ENCODE measurements at regions not wholly inside any gene's neighbourhood (a gene's known extent, or its start where the extent isn't known, plus 50 kb on each side); places are given as distances from the start of the nearest gene placed in this dataset.

- Mint-ChIP-seq H3K9me3 (peaks cover 0 to 11% (median 0%) of the 10 kb centered on the region in 11 donors), H3K36me3 (no peaks in the 10 kb centered on the region), H3K4me1 (no peaks in the 10 kb centered on the region), H3K4me3 (no peak overlapping the region), H3K27me3 (no peaks in the 10 kb centered on the region), H3K27ac (no peak overlapping the region)
- intact Hi-C loops (cut with micrococcal nuclease): no loop called here
- Histone ChIP-seq H3K36me3 (ENCODE audit: control insufficient read depth in 2 of 3, insufficient read depth in 3 of 3, low read length in 3 of 3) (no peaks in the 10 kb centered on the region), H3K4me3 (ENCODE audit: low read length) (no peak overlapping the region), H3K4me1 (ENCODE audit: control insufficient read depth in 2 of 2, insufficient read depth in 2 of 2, low read length in 2 of 2) (no peaks in the 10 kb centered on the region), H3K9me3 (ENCODE audit: control insufficient read depth in 2 of 3, low read length in 3 of 3) (no peaks in the 10 kb centered on the region), H3K27me3 (ENCODE audit: control insufficient read depth in 2 of 2, insufficient read depth in 2 of 2, low read length in 2 of 2) (no peaks in the 10 kb centered on the region), H3K27ac (ENCODE audit: low read depth, low read length) (no peak overlapping the region)
- ChIA-PET POLR2A (no interaction called here), CTCF (no interaction called here)
- no peak for DNase-seq
- no peak for ATAC-seq
Observed at GRCh38 chr4:96713271-96713850, 873.5 kb downstream of the PDHA2 start.

- ATAC-seq (no peak), DNase-seq (no peak)
- no peak overlapping the region for H3K4me3 Mint-ChIP-seq
- H3K27ac Mint-ChIP-seq: no peak overlapping the region
- H3K4me1 Mint-ChIP-seq: no peaks in the 10 kb centered on the region
- Histone ChIP-seq H3K4me1 (ENCODE audit: control insufficient read depth in 2 of 2, insufficient read depth in 2 of 2, low read length in 2 of 2) (no peaks in the 10 kb centered on the region), H3K4me3 (ENCODE audit: low read length) (no peak overlapping the region), H3K27me3 (ENCODE audit: control insufficient read depth in 2 of 2, insufficient read depth in 2 of 2, low read length in 2 of 2) (no peaks in the 10 kb centered on the region), H3K27ac (ENCODE audit: low read depth, low read length) (no peak overlapping the region), H3K9me3 (ENCODE audit: control insufficient read depth in 2 of 3, low read length in 3 of 3) (no peaks in the 10 kb centered on the region), H3K36me3 (ENCODE audit: control insufficient read depth in 2 of 3, insufficient read depth in 3 of 3, low read length in 3 of 3) (no peaks in the 10 kb centered on the region)
- peaks cover 0 to 24% (median 5%) of the 10 kb centered on the region in 11 donors for H3K9me3 Mint-ChIP-seq
- POLR2A ChIA-PET: no interaction called here
- CTCF ChIA-PET: no interaction called here
- no peaks in the 10 kb centered on the region for H3K27me3 Mint-ChIP-seq
- no peaks in the 10 kb centered on the region for H3K36me3 Mint-ChIP-seq
- intact Hi-C loops (cut with micrococcal nuclease): no loop called here
Observed at GRCh38 chr4:96729641-96730040, 889.7 kb downstream of the PDHA2 start.

- no peak overlapping the region for H3K4me3 Mint-ChIP-seq
- Histone ChIP-seq H3K4me3 (ENCODE audit: low read length) (no peak overlapping the region), H3K27ac (ENCODE audit: low read depth, low read length) (no peak overlapping the region), H3K9me3 (ENCODE audit: control insufficient read depth in 2 of 3, low read length in 3 of 3) (no peaks in the 10 kb centered on the region), H3K36me3 (ENCODE audit: control insufficient read depth in 2 of 3, insufficient read depth in 3 of 3, low read length in 3 of 3) (no peaks in the 10 kb centered on the region), H3K27me3 (ENCODE audit: control insufficient read depth in 2 of 2, insufficient read depth in 2 of 2, low read length in 2 of 2) (no peaks in the 10 kb centered on the region), H3K4me1 (ENCODE audit: control insufficient read depth in 2 of 2, insufficient read depth in 2 of 2, low read length in 2 of 2) (no peaks in the 10 kb centered on the region)
- H3K27me3 Mint-ChIP-seq: no peaks in the 10 kb centered on the region
- no peaks in the 10 kb centered on the region for H3K36me3 Mint-ChIP-seq
- intact Hi-C loops (cut with micrococcal nuclease): no loop called here
- CTCF ChIA-PET: no interaction called here
- DNase-seq: no peak
- ATAC-seq: no peak
- no peak overlapping the region for H3K27ac Mint-ChIP-seq
- H3K9me3 Mint-ChIP-seq: peaks cover 0 to 24% (median 5%) of the 10 kb centered on the region in 11 donors
- POLR2A ChIA-PET: no interaction called here
- no peaks in the 10 kb centered on the region for H3K4me1 Mint-ChIP-seq
Observed at GRCh38 chr4:96730432-96730831, 890.5 kb downstream of the PDHA2 start.

GRCh38 chr4:96736352-96736889 is 896.5 kb downstream of the PDHA2 start:
- Histone ChIP-seq H3K36me3 (ENCODE audit: control insufficient read depth in 2 of 3, insufficient read depth in 3 of 3, low read length in 3 of 3) (no peaks in the 10 kb centered on the region), H3K27me3 (ENCODE audit: control insufficient read depth in 2 of 2, insufficient read depth in 2 of 2, low read length in 2 of 2) (no peaks in the 10 kb centered on the region), H3K27ac (ENCODE audit: low read depth, low read length) (no peak overlapping the region), H3K4me1 (ENCODE audit: control insufficient read depth in 2 of 2, insufficient read depth in 2 of 2, low read length in 2 of 2) (no peaks in the 10 kb centered on the region), H3K9me3 (ENCODE audit: control insufficient read depth in 2 of 3, low read length in 3 of 3) (no peaks in the 10 kb centered on the region), H3K4me3 (ENCODE audit: low read length) (no peak overlapping the region)
- no peak for DNase-seq
- no peak for ATAC-seq
- Mint-ChIP-seq H3K27ac (no peak overlapping the region), H3K36me3 (no peaks in the 10 kb centered on the region), H3K4me1 (no peaks in the 10 kb centered on the region), H3K9me3 (peaks cover 2 to 19% (median 5%) of the 10 kb centered on the region in 11 donors), H3K27me3 (no peaks in the 10 kb centered on the region), H3K4me3 (no peak overlapping the region)
- POLR2A ChIA-PET: no interaction called here
- CTCF ChIA-PET: no interaction called here
- intact Hi-C loops (cut with micrococcal nuclease): no loop called here

- Mint-ChIP-seq H3K4me1 (no peaks in the 10 kb centered on the region), H3K9me3 (peaks cover 0 to 8% (median under 1%) of the 10 kb centered on the region in 11 donors)
- no peaks in the 10 kb centered on the region for H3K36me3 ChIP-seq (ENCODE audit: control insufficient read depth in 2 of 3, insufficient read depth in 3 of 3, low read length in 3 of 3)
Observed at GRCh38 chr4:96739101-96739500, 899.2 kb downstream of the PDHA2 start.

GRCh38 chr4:96742332-96743014 is 902.6 kb downstream of the PDHA2 start:
- no peaks in the 10 kb centered on the region for H3K9me3 ChIP-seq (ENCODE audit: control insufficient read depth in 2 of 3, low read length in 3 of 3)
- no peak overlapping the region for H3K4me3 ChIP-seq (ENCODE audit: low read length)
- Mint-ChIP-seq H3K27ac (no peak overlapping the region), H3K9me3 (peaks cover 0 to 14% (median 0%) of the 10 kb centered on the region in 11 donors), H3K4me1 (no peaks in the 10 kb centered on the region), H3K4me3 (no peak overlapping the region), H3K27me3 (no peaks in the 10 kb centered on the region), H3K36me3 (no peaks in the 10 kb centered on the region)
- no peak overlapping the region for H3K27ac ChIP-seq (ENCODE audit: low read depth, low read length)
- H3K27me3 ChIP-seq (ENCODE audit: control insufficient read depth in 2 of 2, insufficient read depth in 2 of 2, low read length in 2 of 2): no peaks in the 10 kb centered on the region
- ATAC-seq (no peak), DNase-seq (no peak)
- no peaks in the 10 kb centered on the region for H3K4me1 ChIP-seq (ENCODE audit: control insufficient read depth in 2 of 2, insufficient read depth in 2 of 2, low read length in 2 of 2)
- no peaks in the 10 kb centered on the region for H3K36me3 ChIP-seq (ENCODE audit: control insufficient read depth in 2 of 3, insufficient read depth in 3 of 3, low read length in 3 of 3)
- intact Hi-C loops (cut with micrococcal nuclease): no loop called here
- POLR2A ChIA-PET: no interaction called here
- CTCF ChIA-PET: no interaction called here

More at GRCh38 chr4:96739101-96739500, 899.2 kb downstream of the PDHA2 start:
- H3K27me3 Mint-ChIP-seq: no peaks in the 10 kb centered on the region
- intact Hi-C loops (cut with micrococcal nuclease): no loop called here
- no peak overlapping the region for H3K27ac ChIP-seq (ENCODE audit: low read depth, low read length)
- ChIA-PET CTCF (no interaction called here), POLR2A (no interaction called here)
- no peaks in the 10 kb centered on the region for H3K36me3 Mint-ChIP-seq
- H3K4me3 Mint-ChIP-seq: no peak overlapping the region
- no peaks in the 10 kb centered on the region for H3K27me3 ChIP-seq (ENCODE audit: control insufficient read depth in 2 of 2, insufficient read depth in 2 of 2, low read length in 2 of 2)
- no peak overlapping the region for H3K27ac Mint-ChIP-seq
- ATAC-seq (no peak), DNase-seq (no peak)
- H3K4me1 ChIP-seq (ENCODE audit: control insufficient read depth in 2 of 2, insufficient read depth in 2 of 2, low read length in 2 of 2): no peaks in the 10 kb centered on the region
- H3K4me3 ChIP-seq (ENCODE audit: low read length): no peak overlapping the region
- H3K9me3 ChIP-seq (ENCODE audit: control insufficient read depth in 2 of 3, low read length in 3 of 3): no peaks in the 10 kb centered on the region

- Mint-ChIP-seq H3K36me3 (no peaks in the 10 kb centered on the region), H3K9me3 (peaks cover 0 to 10% (median 2%) of the 10 kb centered on the region in 11 donors), H3K4me3 (no peak overlapping the region), H3K27ac (no peak overlapping the region), H3K4me1 (no peaks in the 10 kb centered on the region), H3K27me3 (no peaks in the 10 kb centered on the region)
- intact Hi-C loops (cut with micrococcal nuclease): no loop called here
- Histone ChIP-seq H3K27me3 (ENCODE audit: control insufficient read depth in 2 of 2, insufficient read depth in 2 of 2, low read length in 2 of 2) (no peaks in the 10 kb centered on the region), H3K27ac (ENCODE audit: low read depth, low read length) (no peak overlapping the region), H3K4me1 (ENCODE audit: control insufficient read depth in 2 of 2, insufficient read depth in 2 of 2, low read length in 2 of 2) (no peaks in the 10 kb centered on the region), H3K9me3 (ENCODE audit: control insufficient read depth in 2 of 3, low read length in 3 of 3) (no peaks in the 10 kb centered on the region), H3K36me3 (ENCODE audit: control insufficient read depth in 2 of 3, insufficient read depth in 3 of 3, low read length in 3 of 3) (no peaks in the 10 kb centered on the region), H3K4me3 (ENCODE audit: low read length) (no peak overlapping the region)
- ChIA-PET CTCF (interaction anchor here (0.7 kb wide), 1 partner anchor 40 kb away, joined by 3 read pairs; no protein-coding TSS in a partner anchor), POLR2A (no interaction called here)
- DNase-seq: no peak
- no peak for ATAC-seq
Observed at GRCh38 chr4:96744676-96745075, 904.8 kb downstream of the PDHA2 start.

Data from naive thymus-derived CD4-positive, alpha-beta T cell (primary cell).